ENCODE measurements at regions not wholly inside any gene's neighbourhood (a gene's known extent, or its start where the extent isn't known, plus 50 kb on each side); places are given as distances from the start of the nearest gene placed in this dataset.

DNA sequence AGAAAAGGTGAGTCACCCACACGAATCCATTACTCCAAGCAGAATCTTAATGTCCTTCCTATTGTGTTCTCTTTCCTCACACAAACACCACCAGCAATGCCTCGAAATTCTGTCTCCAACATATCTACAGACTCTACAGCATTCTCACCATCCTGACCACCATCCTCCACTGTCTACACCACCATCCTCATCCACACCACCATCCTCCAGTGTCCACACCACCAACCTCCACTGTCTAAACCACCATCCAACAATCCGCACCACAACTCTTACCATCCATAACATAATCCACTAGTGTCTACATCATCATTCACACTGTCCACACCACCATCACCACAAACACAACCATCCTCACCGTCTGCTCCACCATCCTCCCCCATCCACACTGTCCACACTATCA is 121.6 kb upstream of the ALKAL2 start:
- no peaks in the 10 kb centered on the region for H3K4me1 ChIP-seq
- peaks cover 18% of the 10 kb centered on the region for H3K9me3 ChIP-seq (replicated peaks)
- H3K36me3 ChIP-seq = no peaks in the 10 kb centered on the region
- TF ChIP-seq, protein P1, sequence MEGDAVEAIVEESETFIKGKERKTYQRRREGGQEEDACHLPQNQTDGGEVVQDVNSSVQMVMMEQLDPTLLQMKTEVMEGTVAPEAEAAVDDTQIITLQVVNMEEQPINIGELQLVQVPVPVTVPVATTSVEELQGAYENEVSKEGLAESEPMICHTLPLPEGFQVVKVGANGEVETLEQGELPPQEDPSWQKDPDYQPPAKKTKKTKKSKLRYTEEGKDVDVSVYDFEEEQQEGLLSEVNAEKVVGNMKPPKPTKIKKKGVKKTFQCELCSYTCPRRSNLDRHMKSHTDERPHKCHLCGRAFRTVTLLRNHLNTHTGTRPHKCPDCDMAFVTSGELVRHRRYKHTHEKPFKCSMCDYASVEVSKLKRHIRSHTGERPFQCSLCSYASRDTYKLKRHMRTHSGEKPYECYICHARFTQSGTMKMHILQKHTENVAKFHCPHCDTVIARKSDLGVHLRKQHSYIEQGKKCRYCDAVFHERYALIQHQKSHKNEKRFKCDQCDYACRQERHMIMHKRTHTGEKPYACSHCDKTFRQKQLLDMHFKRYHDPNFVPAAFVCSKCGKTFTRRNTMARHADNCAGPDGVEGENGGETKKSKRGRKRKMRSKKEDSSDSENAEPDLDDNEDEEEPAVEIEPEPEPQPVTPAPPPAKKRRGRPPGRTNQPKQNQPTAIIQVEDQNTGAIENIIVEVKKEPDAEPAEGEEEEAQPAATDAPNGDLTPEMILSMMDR (IDR thresholded peaks at IDR 0.05; ENCODE audit: borderline replicate concordance) = no peak
- intact Hi-C loops (cut with micrococcal nuclease) = no loop called here
- H3K27me3 ChIP-seq (ENCODE audit: low read depth) = peaks cover 13% of the 10 kb centered on the region
- no peak overlapping the region for H3K4me3 ChIP-seq
- H3K27ac ChIP-seq (replicated peaks) = no peak overlapping the region
- no peak for DNase-seq

DNA sequence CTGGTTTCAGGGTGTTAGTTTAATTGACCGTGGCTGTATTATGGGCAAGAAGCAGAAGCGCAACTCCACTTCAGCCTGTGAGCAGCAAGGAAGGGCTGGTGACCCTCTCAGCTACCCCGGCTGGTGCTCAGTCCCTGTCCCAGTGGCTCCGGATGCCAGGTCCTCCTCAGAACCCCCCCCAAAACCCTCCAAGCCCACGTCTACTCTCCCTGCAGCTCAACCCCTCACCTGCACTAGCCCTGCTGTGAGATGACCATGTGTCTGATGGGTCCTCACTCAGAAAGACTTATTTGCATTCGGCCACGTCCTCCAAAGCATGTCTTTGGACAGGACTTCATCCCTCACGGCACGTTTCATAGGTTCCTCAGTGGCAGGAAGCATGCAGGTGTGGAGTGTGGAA is 119.7 kb upstream of the ALKAL2 start:
- Histone ChIP-seq H3K4me1 (no peaks in the 10 kb centered on the region), H3K27me3 (ENCODE audit: low read depth) (peaks cover 13% of the 10 kb centered on the region), H3K27ac (replicated peaks) (no peak overlapping the region), H3K36me3 (no peaks in the 10 kb centered on the region), H3K4me3 (no peak overlapping the region), H3K9me3 (replicated peaks) (peaks cover 23% of the 10 kb centered on the region)
- TF ChIP-seq, protein P1 (IDR thresholded peaks at IDR 0.05; ENCODE audit: borderline replicate concordance) = no peak
- intact Hi-C loops (cut with micrococcal nuclease) = no loop called here
- no peak for DNase-seq

DNA sequence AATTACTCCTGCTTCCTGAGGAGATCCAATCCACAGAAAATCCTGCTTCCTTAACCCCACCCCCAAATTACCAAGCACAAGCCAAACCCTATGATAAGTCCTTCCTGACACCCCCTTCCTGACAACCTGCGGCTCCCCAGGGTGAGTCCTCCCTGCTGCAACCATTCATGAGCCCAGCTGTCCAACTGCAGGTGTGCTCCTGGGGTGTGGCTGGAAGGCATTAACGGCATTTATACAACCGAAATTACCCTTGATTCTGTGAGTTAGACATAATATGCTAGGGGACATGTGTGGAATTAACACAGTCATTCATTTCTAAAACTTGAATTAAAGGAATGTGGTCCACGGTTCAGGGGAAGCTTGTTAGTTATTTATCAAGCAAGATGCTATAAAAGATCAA is 119.0 kb upstream of the ALKAL2 start:
- intact Hi-C loops (cut with micrococcal nuclease) = no loop called here
- no peak overlapping the region for H3K4me3 ChIP-seq
- no peaks in the 10 kb centered on the region for H3K36me3 ChIP-seq
- H3K27ac ChIP-seq (replicated peaks) = no peak overlapping the region
- H3K27me3 ChIP-seq (ENCODE audit: low read depth) = peaks cover 13% of the 10 kb centered on the region
- H3K9me3 ChIP-seq (replicated peaks) = peaks cover 15% of the 10 kb centered on the region
- TF ChIP-seq, protein P1 (IDR thresholded peaks at IDR 0.05; ENCODE audit: borderline replicate concordance) = no peak
- no peaks in the 10 kb centered on the region for H3K4me1 ChIP-seq
- DNase-seq = no peak

DNA sequence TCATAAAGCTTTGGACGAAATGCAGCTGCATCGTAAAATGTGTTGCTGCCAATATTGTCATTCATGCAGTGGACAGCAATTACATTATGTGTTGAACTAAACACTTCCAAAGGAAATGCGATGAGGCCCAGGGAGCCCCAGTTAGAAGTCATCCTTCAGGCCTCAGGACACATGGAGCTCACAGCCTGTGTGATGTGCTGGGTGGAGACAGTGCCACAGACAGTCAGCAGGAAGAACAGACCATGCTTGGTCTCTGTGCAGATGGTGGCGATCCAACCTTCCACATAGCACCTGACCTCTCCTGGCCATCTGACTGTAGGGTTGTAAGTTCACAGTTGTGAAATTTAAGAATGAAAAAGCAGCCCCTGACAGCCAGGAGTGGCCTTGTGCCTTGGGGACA is 118.3 kb upstream of the ALKAL2 start:
- TF ChIP-seq, protein P1 (IDR thresholded peaks at IDR 0.05; ENCODE audit: borderline replicate concordance) = no peak
- no peaks in the 10 kb centered on the region for H3K4me1 ChIP-seq
- H3K27me3 ChIP-seq (ENCODE audit: low read depth) = peaks cover 13% of the 10 kb centered on the region
- no peaks in the 10 kb centered on the region for H3K36me3 ChIP-seq
- H3K27ac ChIP-seq (replicated peaks) = no peak overlapping the region
- intact Hi-C loops (cut with micrococcal nuclease) = no loop called here
- DNase-seq = no peak
- H3K9me3 ChIP-seq (replicated peaks) = peaks cover 13% of the 10 kb centered on the region
- no peak overlapping the region for H3K4me3 ChIP-seq

DNA sequence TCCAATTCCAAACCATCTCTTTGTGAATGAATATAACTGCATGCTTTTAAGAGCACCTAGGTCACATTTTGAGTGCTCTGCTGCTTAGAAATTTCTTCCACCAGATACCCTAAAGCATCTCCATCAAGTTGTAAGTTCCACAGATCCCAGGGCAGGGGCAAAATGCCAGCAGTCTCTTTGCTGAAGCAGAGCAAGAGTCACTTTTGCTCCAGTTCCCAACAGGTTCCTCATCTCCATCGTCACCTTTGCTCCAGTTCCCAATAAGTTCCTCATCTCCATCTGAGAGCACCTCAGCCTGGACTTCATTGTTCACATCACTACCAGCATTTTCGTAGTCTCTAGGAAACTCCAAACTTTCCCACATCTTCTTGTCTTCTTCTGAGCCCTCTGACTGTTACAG is 116.7 kb upstream of the ALKAL2 start:
- Histone ChIP-seq H3K4me1 (no peaks in the 10 kb centered on the region), H3K27ac (replicated peaks) (no peak overlapping the region), H3K4me3 (no peak overlapping the region), H3K9me3 (replicated peaks) (peaks cover 13% of the 10 kb centered on the region), H3K36me3 (no peaks in the 10 kb centered on the region), H3K27me3 (ENCODE audit: low read depth) (peaks cover 13% of the 10 kb centered on the region)
- DNase-seq = no peak
- intact Hi-C loops (cut with micrococcal nuclease) = no loop called here
- TF ChIP-seq, protein P1 (IDR thresholded peaks at IDR 0.05; ENCODE audit: borderline replicate concordance) = no peak

DNA sequence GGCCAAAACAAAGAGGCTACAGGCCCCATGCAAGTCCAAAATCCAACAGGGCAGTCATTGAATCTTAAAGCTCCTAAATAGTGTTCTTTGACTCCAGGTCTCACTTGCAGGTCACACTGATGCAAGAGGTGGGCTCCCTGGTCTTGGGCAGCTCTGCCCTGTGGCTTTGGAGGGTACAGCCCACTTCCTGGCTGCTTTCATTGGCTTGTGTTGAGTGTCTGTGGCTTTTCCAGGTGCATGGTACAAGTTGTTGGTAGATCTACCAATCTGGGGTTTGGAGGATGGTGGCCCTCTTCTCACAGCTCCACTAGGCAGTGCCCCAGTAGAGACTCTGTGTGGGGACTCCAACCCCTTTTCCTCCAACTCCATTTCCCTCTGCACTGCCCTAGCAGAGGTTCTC is 115.8 kb upstream of the ALKAL2 start:
- TF ChIP-seq, protein P1 (IDR thresholded peaks at IDR 0.05; ENCODE audit: borderline replicate concordance) = no peak
- no peak overlapping the region for H3K27ac ChIP-seq (replicated peaks)
- H3K36me3 ChIP-seq = no peaks in the 10 kb centered on the region
- intact Hi-C loops (cut with micrococcal nuclease) = no loop called here
- H3K27me3 ChIP-seq (ENCODE audit: low read depth) = peaks cover 13% of the 10 kb centered on the region
- H3K9me3 ChIP-seq (replicated peaks) = peaks cover 13% of the 10 kb centered on the region
- H3K4me3 ChIP-seq = no peak overlapping the region
- H3K4me1 ChIP-seq = no peaks in the 10 kb centered on the region
- no peak for DNase-seq

All from left ventricle myocardium inferior (tissue), 1 donor.